Gastroesophageal sphincter (tissue), 3 donors: ENCODE measurements at regions not wholly inside any gene's neighbourhood (a gene's known extent, or its start where the extent isn't known, plus 50 kb on each side); places are given as distances from the start of the nearest gene placed in this dataset.

Experiments used
- EP300 ChIP-seq: sonication (generic); formaldehyde crosslinking; IDR thresholded peaks from one replicate; pipeline ENCODE4 v1.6.1; 2017; ENCODE audit warnings: antibody characterized with exemption, mild to moderate bottlenecking
- POLR2A ChIP-seq, 2 donors: fragments of 450-650 bp; IDR thresholded peaks; one replicate each; pipeline ENCODE4 v1.6.1; 2017; ENCODE audit warnings: antibody characterized with exemption in 2 of 2, mild to moderate bottlenecking in 2 of 2, moderate library complexity in 1 of 2
- POLR2AphosphoS5 ChIP-seq: sonication (generic); formaldehyde crosslinking; IDR thresholded peaks from one replicate; pipeline ENCODE4 v1.6.1; 2017; ENCODE audit warnings: antibody characterized with exemption
- TF ChIP-seq, protein P1 (sequence below), 4 experiments: fragments of 200-600 bp in 2 of 4; fragments of 450-650 bp in 2 of 4; sonication (generic) in 1 of 4; IDR thresholded peaks; one replicate each; pipeline ENCODE4 v1.5.1; 2017 to 2019; ENCODE audit warnings: antibody characterized with exemption in 4 of 4, mild to moderate bottlenecking in 2 of 4, moderate library complexity in 2 of 4

DNA sequence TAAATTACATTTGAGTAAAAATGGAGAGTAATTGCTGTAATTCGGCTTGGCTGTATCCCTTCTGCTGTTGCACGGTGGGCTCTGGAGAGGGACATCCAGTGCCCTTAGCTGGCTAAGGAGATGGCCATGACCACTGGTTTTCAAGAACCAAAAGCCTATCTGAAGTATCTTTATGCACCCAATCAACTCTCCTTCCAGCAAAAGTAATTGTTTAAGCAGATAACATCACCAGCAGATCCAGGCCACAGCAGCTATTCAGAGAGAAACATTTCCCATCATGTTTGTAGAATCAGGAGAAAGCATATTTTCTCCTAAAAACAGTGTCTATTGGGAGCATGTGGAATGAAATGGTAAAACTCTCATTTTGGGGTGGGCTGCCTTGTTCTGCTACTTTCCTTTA lies 514.5 kb upstream of the RGMA start:
- TF ChIP-seq, protein P1, sequence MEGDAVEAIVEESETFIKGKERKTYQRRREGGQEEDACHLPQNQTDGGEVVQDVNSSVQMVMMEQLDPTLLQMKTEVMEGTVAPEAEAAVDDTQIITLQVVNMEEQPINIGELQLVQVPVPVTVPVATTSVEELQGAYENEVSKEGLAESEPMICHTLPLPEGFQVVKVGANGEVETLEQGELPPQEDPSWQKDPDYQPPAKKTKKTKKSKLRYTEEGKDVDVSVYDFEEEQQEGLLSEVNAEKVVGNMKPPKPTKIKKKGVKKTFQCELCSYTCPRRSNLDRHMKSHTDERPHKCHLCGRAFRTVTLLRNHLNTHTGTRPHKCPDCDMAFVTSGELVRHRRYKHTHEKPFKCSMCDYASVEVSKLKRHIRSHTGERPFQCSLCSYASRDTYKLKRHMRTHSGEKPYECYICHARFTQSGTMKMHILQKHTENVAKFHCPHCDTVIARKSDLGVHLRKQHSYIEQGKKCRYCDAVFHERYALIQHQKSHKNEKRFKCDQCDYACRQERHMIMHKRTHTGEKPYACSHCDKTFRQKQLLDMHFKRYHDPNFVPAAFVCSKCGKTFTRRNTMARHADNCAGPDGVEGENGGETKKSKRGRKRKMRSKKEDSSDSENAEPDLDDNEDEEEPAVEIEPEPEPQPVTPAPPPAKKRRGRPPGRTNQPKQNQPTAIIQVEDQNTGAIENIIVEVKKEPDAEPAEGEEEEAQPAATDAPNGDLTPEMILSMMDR (IDR thresholded peaks at IDR 0.05) = no peak
- no peak for TF ChIP-seq POLR2A (IDR thresholded peaks at IDR 0.05)
- no peak for TF ChIP-seq POLR2AphosphoS5
- TF ChIP-seq EP300 = no peak
